ENCODE measurements at regions not wholly inside any gene's neighbourhood (a gene's known extent, or its start where the extent isn't known, plus 50 kb on each side); places are given as distances from the start of the nearest gene placed in this dataset.

- DNase-seq: no peak
These were observed 134.6 kb downstream of the VRK1 start for GRCh38 chr14:96931751-96932150.

- no peak for DNase-seq
These were observed 137.6 kb downstream of the VRK1 start for GRCh38 chr14:96934638-96935330.

DNA sequence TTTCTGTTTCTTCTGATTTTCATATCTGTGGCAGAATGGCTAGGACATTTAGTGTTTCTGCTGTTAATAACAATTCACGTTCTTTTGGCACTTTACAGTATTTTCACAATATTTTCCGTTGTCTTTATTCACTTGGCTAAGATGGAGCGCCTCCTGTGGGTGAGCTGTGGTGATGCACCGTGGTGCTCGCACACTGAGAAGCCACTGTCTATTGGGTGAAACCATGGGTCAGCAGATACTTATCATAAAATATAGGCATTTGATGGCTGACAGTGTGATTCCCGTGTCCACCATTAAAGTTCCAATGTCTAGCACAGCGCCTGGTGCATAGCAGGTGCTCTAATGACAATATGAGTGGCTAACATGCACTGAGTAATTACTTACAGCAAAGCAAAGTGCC, 141.8 kb downstream of the VRK1 start:
- DNase-seq: no peak

- DNase-seq: peak; percentile 3 to 29
These were observed 142.8 kb downstream of the VRK1 start for GRCh38 chr14:96940009-96940408.

DNA sequence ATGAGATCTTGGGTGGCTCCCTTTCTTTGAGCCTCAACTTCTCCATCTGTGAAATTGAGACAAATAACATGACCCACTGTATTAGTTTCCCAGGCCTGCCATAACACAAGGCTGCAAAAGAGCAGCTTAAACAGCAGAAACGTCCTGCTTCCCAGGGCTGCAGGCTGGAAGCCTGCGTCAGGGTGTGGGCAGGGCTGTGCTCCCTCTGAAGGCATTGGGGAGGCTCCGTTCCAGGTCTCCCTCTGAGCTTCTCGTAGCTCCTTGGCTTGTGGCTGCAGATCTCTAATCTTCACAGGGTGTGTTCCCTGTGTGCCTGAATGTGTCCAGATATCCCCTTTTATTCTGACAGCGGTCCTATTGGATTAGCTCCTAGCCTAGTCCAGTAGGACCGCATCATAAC, 147.1 kb downstream of the VRK1 start:
- DNase-seq: no peak

DNA sequence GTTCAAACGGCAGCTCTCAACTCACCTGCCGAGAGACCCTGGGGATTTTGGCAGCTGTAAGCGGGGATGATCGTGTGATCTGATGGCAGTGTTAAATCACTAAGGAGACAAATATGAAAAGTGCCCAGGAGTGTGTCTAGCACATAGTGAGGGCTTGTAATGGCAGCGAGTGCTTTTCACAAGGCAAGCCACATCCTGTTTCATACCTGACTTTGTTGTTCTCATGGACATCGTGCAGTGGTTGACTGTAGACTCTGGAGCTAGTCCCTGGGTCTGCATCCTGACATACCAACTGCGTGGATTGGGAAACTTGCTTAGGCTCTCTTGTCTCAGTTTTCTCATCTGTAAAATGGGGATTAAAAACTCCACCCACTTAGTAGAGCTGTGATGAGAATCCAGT, 148.5 kb downstream of the VRK1 start:
- no peak for DNase-seq

GRCh38 chr14:96949594-96949993, 152.4 kb downstream of the VRK1 start:
- DNase-seq: no peak

- no peak for DNase-seq
These were observed 154.3 kb downstream of the VRK1 start for GRCh38 chr14:96951511-96951910.

DNA sequence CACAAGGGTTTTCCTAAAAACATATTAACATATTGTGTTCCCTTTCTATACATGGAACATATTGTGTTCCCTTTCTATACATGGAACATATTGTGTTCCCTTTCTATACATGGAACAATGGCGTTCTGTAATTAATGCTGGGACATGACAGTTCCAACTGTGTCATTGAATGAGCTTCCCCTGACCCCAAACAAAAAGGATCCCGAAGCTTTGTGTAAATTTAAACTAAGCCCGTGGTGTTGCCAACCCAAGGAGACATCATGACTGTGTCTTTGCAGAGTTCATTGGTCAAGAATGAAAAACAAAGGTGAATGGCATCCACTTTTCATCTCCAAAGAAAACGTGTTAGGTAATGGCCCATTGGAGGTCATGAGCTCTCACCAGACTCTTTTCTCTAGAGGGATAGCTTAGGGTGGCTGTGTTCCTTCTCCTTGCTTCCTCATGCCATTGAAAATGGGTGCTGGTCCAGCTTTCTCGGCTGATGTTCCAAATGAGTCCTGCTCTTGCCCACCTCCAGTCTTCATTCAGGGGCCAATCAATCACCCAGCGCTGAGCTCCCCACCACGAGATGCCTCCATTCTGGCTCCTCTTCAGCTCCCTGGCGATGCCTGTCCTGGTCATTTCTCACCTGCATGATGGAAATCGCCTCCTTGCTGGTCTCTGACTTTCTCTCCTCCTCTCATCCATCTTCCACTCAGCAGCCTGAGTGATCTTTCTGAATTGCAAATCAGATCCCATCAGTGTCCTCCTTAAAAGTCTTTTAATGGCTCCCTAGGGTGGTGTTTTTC, 156.1 kb downstream of the VRK1 start:
- no peak for DNase-seq

- DNase-seq: no peak
These were observed 156.6 kb downstream of the VRK1 start for GRCh38 chr14:96953875-96954185.

GRCh38 chr14:96956464-96957239, 159.5 kb downstream of the VRK1 start:
- no peak for DNase-seq

DNA sequence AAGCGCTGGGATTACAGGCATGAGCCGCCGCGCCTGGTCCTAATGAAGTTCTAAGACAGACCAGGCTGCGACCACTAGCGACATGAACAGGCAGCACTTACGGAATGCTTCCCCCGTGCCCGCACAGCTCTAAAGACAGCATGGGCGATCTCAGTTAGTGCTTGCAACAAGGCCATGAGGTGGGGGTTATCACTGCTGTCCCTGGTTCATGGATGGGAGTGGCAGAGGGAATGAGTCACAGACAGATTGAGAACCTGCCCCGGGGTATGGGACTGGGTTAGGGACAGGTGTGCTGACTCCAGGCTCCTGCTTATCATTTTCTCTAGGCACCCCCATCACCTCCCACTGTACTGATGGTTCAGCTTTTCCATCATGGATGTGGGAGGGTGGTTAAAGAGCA, 160.9 kb downstream of the VRK1 start:
- no peak for DNase-seq

DNA sequence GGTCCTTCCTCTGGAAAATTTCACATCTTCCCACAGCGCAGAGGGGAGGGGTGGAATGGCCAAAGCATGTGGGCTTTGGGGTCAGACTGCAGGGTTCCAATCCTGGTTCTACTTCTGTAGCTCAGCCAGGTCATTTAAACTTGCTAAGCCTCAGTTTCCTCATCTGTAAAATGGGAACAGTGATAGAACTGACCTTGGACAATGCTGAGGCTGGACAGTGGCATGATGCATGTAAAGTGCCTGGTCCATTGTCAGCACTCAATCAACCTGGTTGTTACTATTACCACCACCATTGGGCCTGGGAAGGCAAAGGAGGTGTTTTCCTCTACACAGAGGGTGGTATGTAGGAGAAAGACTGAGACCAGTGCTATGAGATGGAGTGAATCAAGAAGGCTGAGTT, 162.8 kb downstream of the VRK1 start:
- DNase-seq: no peak

- peak; percentile 22 to 34 for DNase-seq
These were observed 163.5 kb downstream of the VRK1 start for GRCh38 chr14:96960598-96961116.

- no peak for DNase-seq
These were observed 164.7 kb downstream of the VRK1 start for GRCh38 chr14:96961895-96962294.

DNA sequence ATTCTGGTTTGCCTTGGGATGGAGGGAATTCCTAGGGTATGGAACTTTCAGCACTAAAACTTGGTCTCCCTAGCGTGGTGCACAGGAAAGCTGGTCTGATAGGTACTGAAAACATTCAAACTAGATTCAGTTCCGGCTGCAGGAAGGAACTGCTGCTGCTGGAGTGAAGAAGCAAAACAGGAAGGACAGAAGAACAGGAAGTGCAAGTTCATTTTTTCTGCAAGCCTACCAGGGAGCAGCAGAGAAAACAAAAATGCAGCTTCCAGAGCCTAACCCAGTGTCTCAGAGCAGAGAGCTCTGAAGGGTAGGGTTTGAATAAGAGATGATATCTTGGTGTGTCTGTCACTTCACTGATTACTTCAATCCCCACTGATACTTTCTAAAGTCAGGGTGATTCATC, 165.2 kb downstream of the VRK1 start:
- DNase-seq: peak; percentile 52 to 67

GRCh38 chr14:96964726-96965415, 167.7 kb downstream of the VRK1 start:
- DNase-seq: no peak

DNA sequence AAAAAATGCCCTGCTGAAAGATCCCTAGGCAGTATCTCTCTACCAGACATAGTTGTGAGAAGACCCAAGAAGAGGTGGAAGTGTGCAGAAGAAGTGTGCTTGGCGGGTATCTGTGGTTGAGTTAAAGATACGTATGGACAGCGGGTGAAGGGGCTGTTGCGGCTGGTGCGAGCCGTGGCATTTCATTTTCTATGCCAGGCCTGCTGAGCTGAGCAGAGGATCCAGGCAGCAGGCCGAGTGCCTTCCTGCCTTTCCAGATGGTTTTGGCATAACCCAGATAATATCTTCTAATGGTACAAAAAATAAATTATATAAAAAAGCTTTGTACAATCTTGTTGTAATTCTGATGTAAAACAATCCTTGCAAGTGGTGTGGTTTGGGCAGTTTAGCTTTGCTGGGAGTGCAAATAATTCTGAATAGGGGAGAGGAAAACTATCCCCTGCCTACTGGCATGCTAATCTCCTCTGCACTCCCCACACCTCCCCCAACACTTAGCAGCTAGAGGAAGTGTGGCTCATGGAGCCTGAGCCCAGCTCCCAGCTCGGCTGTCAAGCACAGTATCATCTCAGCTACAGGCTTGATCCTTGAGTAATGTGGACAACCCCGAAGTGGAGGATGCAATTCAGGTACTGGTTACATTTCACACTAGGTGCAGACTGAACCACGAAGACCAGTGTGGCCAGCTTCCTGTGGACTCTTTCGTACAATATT, 168.9 kb downstream of the VRK1 start:
- DNase-seq: peak; percentile 19 to 29

DNA sequence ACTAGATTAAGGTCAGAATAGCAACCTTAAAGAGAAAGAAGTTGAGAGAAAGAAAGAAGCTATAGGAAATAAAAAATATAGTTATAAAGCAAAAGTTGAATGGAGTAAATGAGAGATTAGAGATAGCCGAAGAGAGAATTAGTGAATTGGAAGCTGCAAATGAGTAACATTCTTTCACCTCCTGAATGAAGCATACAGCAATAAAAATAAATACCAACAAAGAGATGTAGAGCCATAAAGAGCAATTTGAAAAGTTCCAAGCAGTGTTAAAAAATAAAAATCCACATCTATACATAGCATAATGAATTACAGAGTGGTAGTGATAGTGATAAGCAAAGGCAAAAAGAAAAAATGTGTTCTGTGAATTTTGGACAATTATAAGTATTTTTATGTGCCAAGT, 177.9 kb downstream of the VRK1 start:
- no peak for DNase-seq

DNA sequence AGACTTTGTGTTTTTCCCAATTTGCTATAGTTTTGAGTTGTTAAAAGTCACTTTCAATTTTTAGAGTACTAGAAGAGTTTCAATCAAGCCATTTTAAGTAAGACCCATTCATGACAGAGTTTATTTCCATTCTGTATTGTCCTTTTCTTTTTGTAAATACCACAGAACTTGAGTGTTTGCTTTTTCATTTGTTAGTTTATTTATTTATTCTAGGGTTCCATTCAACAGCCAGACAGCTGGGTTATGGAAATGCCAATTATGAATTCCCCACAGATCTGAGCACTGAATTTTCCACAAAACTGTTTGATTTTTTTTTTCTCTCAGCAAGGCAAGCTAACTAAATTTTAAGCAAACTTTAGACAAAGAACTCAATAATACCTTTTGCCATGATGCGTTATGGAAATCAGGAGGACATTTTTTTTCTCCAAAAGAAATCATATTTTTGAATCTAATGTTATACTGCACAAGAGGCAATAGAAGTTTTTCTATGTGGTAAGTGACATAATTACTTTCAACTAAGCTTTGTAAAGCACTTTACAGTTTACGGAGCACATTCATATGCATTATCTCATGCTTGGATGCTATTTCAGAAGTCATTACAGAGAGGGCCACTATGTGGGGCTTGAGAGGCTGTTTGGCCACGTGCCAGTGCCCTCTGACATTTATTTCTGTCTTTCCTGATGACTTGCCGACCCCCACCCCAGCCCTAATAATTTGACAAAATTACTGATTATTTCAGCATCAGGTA, 181.5 kb downstream of the VRK1 start:
- no peak for DNase-seq

GRCh38 chr14:96979611-96980074, 182.5 kb downstream of the VRK1 start:
- no peak for DNase-seq

DNA sequence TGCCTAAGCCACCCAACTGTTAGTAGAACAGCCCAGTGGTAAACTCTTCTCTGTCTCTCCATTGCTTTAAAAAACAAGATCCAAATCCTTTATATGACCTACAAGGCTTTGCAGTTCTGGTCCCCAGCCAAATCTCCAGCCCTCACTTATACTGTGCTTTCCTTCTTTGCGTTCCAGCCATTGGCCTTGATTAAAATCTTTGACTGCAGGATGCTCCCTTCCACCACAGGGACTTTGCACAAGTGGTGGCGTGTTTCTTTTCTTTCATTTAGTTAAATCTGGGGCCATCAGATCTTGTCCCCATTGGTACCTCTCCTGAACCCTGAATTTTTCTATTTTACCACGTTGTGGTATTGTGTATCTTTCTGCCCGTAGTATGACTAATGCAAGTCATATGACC, 183.7 kb downstream of the VRK1 start:
- DNase-seq: no peak

Measured in Kasumi-1 (cell line).